ENCODE measurements at regions not wholly inside any gene's neighbourhood (a gene's known extent, or its start where the extent isn't known, plus 50 kb on each side); places are given as distances from the start of the nearest gene placed in this dataset.
"Not testable (repeated sequence)": the region's sequence is repeated elsewhere in the genome, so short reads cannot be mapped to it uniquely, and the experiment has no call there.

GRCh38 chr7:54215424-54215823, 326.8 kb upstream of the VSTM2A start:
- Histone ChIP-seq H3K4me1 (no peaks in the 10 kb centered on the region), H3K27me3 (no peaks in the 10 kb centered on the region), H3K9me3 (peaks cover 0 to 47% (median 0%) of the 10 kb centered on the region in 3 donors), H3K36me3 (no peaks in the 10 kb centered on the region), H3K27ac (no peak overlapping the region), H3K4me3 (no peak overlapping the region)
- intact Hi-C loops (cut with DNase I): no loop called here
- TF ChIP-seq POLR2A (IDR thresholded peaks at IDR 0.05): no peak
- TF ChIP-seq, protein P1, sequence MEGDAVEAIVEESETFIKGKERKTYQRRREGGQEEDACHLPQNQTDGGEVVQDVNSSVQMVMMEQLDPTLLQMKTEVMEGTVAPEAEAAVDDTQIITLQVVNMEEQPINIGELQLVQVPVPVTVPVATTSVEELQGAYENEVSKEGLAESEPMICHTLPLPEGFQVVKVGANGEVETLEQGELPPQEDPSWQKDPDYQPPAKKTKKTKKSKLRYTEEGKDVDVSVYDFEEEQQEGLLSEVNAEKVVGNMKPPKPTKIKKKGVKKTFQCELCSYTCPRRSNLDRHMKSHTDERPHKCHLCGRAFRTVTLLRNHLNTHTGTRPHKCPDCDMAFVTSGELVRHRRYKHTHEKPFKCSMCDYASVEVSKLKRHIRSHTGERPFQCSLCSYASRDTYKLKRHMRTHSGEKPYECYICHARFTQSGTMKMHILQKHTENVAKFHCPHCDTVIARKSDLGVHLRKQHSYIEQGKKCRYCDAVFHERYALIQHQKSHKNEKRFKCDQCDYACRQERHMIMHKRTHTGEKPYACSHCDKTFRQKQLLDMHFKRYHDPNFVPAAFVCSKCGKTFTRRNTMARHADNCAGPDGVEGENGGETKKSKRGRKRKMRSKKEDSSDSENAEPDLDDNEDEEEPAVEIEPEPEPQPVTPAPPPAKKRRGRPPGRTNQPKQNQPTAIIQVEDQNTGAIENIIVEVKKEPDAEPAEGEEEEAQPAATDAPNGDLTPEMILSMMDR (IDR thresholded peaks at IDR 0.05): no peak
- 48 to 71% methylated on average over 1 of the region's 1 CpG for WGBS, 2 donors
- DNase-seq: no peak

DNA sequence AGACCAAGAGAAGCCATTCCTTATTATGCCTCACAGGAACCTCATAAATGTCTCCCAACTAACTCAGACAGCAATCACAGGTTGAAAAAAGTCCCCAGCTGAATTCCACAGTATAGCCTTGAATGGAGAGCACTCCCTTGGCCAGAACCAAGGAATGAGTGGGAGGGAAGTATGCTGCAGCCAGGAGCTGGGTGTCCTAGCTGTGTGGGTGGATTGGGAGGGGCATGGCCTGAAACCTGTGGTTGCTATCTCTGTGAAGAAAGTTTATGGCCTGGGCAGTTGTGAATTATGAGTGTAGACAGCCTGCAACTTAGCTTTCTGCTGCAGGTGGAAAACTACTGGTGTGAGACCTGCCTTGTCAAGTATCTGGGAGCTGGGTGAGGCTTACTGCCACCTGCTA, 316.1 kb upstream of the VSTM2A start:
- H3K27ac ChIP-seq; H3K27me3 ChIP-seq; H3K36me3 ChIP-seq; H3K9me3 ChIP-seq; DNase-seq; H3K4me1 ChIP-seq; intact Hi-C loops (cut with DNase I); H3K4me3 ChIP-seq: not testable (repeated sequence)

- WGBS, 2 donors: 88 to 90% methylated on average over 6 of the region's 6 CpGs
- TF ChIP-seq, protein P1 (IDR thresholded peaks at IDR 0.05): no peak
- TF ChIP-seq POLR2A (IDR thresholded peaks at IDR 0.05): no peak
- Histone ChIP-seq H3K27ac (no peak overlapping the region), H3K4me1 (no peaks in the 10 kb centered on the region), H3K9me3 (no peaks in the 10 kb centered on the region), H3K36me3 (no peaks in the 10 kb centered on the region), H3K4me3 (no peak overlapping the region), H3K27me3 (no peaks in the 10 kb centered on the region)
- DNase-seq: no peak
- intact Hi-C loops (cut with DNase I): no loop called here
Measured at GRCh38 chr7:54242776-54243175, 299.4 kb upstream of the VSTM2A start.

DNA sequence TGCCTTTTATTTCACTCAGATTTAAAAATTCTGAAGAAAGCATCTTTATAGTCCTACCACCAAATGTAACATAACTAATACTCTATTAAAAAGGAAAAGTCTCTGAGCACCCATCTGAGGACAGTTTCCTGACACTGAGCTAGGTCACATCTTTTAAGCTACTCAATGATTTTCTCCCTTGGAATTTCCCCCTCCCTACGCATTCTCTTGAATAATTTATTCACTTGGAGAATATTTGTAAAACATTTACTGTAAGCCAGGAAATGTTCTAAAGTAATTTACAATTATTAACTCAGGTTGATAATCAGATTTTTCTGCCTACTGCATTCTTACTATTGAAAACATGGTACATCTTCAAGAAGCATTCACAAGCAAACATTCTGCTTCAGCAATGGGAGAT, 297.2 kb upstream of the VSTM2A start:
- H3K4me1 ChIP-seq: no peaks in the 10 kb centered on the region
- no peak overlapping the region for H3K27ac ChIP-seq
- 32 to 72% methylated on average over 1 of the region's 1 CpG for WGBS, 2 donors
- no peak overlapping the region for H3K4me3 ChIP-seq
- no peaks in the 10 kb centered on the region for H3K9me3 ChIP-seq
- no peak for TF ChIP-seq POLR2A (IDR thresholded peaks at IDR 0.05)
- TF ChIP-seq, protein P1 (IDR thresholded peaks at IDR 0.05): no peak
- no peak for DNase-seq
- H3K27me3 ChIP-seq: no peaks in the 10 kb centered on the region
- intact Hi-C loops (cut with DNase I): no loop called here
- H3K36me3 ChIP-seq: no peaks in the 10 kb centered on the region

GRCh38 chr7:54249686-54250085, 292.5 kb upstream of the VSTM2A start:
- intact Hi-C loops (cut with DNase I): no loop called here
- Histone ChIP-seq H3K27me3 (no peaks in the 10 kb centered on the region), H3K4me3 (no peak overlapping the region), H3K27ac (no peak overlapping the region), H3K36me3 (no peaks in the 10 kb centered on the region), H3K9me3 (no peaks in the 10 kb centered on the region), H3K4me1 (no peaks in the 10 kb centered on the region)
- no peak for DNase-seq
- WGBS, 2 donors: 64 to 67% methylated on average over 3 of the region's 3 CpGs
- TF ChIP-seq POLR2A (IDR thresholded peaks at IDR 0.05): no peak
- TF ChIP-seq, protein P1 (IDR thresholded peaks at IDR 0.05): no peak

- intact Hi-C loops (cut with DNase I): no loop called here
- Histone ChIP-seq H3K36me3 (no peaks in the 10 kb centered on the region), H3K9me3 (no peaks in the 10 kb centered on the region), H3K27ac (no peak overlapping the region), H3K27me3 (no peaks in the 10 kb centered on the region), H3K4me3 (no peak overlapping the region), H3K4me1 (no peaks in the 10 kb centered on the region)
- DNase-seq: no peak
- TF ChIP-seq, protein P1 (IDR thresholded peaks at IDR 0.05): no peak
- no peak for TF ChIP-seq POLR2A (IDR thresholded peaks at IDR 0.05)
- 67 to 70% methylated on average over 7 of the region's 7 CpGs for WGBS, 2 donors
Measured at GRCh38 chr7:54252256-54253035, 289.7 kb upstream of the VSTM2A start.
